Right lobe of liver (tissue), 6 donors: ENCODE measurements at regions not wholly inside any gene's neighbourhood (a gene's known extent, or its start where the extent isn't known, plus 50 kb on each side); places are given as distances from the start of the nearest gene placed in this dataset.

Source experiments
- ATAC-seq, 4 donors: fragments of 200-7000 bp; cut with Tn5 transposase; one replicate each; pipeline ENCODE4 v1.9.1; 2020; ENCODE audit warnings: mild to moderate bottlenecking in 4 of 4, moderate library complexity in 4 of 4
- DNase-seq, 3 donors: peaks; one replicate each; pipeline ENCODE4 v3.0.0-alpha.2; 2020
- H3K27ac ChIP-seq, 3 donors: fragments of 200-600 bp; one replicate each; pipeline ENCODE4 v1.8.0; 2022
- H3K27me3 ChIP-seq, 2 donors: fragments of 200-600 bp; one replicate each; pipeline ENCODE4 v1.8.0; 2022
- H3K36me3 ChIP-seq, 4 donors: fragments of 200-600 bp; sonication (generic) in 1 of 4; one replicate each; pipeline versions ENCODE4 v1.5.1 to v1.8.0; 2017 to 2022; ENCODE audit warnings: control low read depth in 1 of 4
- H3K4me1 ChIP-seq, 4 donors: fragments of 200-600 bp; sonication (generic) in 1 of 4; one replicate each; pipeline versions ENCODE4 v1.5.1 to v1.8.0; 2017 to 2022; ENCODE audit warnings: control low read depth in 1 of 4
- H3K4me3 ChIP-seq, 3 donors: fragments of 200-600 bp; one replicate each; pipeline ENCODE4 v1.8.0; 2022
- H3K9me3 ChIP-seq, 4 donors: fragments of 200-600 bp; sonication (generic) in 1 of 4; one replicate each; pipeline versions ENCODE4 v1.5.1 to v1.8.0; 2017 to 2022; ENCODE audit warnings: control low read depth in 1 of 4
- POLR2A ChIP-seq: fragments of 450-650 bp; IDR thresholded peaks from one replicate; pipeline ENCODE4 v1.6.1; 2017; ENCODE audit warnings: antibody characterized with exemption, mild to moderate bottlenecking
- WGBS: methylation state at CpG from one replicate; pipeline ENCODE4 v1.1.6; 2018; ENCODE audit warnings: low coverage, low lambda C conversion rate; ENCODE audit not compliant: insufficient coverage; ENCODE audit errors: missing lambda C conversion rate; 5-methylcytosine and 5-hydroxymethylcytosine counted together
- intact Hi-C, 2 donors: fragments of 100-400 bp; cut with DNase I; formaldehyde crosslinking; loops; one replicate each; pipeline versions ENCODE4 v1.11.2 to v1.14.1; 2022
- TF ChIP-seq, protein P1 (sequence below), 4 donors: fragments of 200-600 bp in 3 of 4; fragments of 450-650 bp in 1 of 4; IDR thresholded peaks; one replicate each; pipeline versions ENCODE4 v1.5.1 to v1.8.0; 2016 to 2022; ENCODE audit warnings: antibody characterized with exemption in 4 of 4, mild to moderate bottlenecking in 2 of 4
- donor health status: DM: no; HTN: yes; CAD: no.
- donor health status: DM: no; HTN: no; CAD: no.
- donor health status: DM: no; HTN: no; CAD: no.
- donor health status: DM: no; HTN: yes; CAD: no.
- donor health status: DM: no; HTN: yes; CAD: no.

DNA sequence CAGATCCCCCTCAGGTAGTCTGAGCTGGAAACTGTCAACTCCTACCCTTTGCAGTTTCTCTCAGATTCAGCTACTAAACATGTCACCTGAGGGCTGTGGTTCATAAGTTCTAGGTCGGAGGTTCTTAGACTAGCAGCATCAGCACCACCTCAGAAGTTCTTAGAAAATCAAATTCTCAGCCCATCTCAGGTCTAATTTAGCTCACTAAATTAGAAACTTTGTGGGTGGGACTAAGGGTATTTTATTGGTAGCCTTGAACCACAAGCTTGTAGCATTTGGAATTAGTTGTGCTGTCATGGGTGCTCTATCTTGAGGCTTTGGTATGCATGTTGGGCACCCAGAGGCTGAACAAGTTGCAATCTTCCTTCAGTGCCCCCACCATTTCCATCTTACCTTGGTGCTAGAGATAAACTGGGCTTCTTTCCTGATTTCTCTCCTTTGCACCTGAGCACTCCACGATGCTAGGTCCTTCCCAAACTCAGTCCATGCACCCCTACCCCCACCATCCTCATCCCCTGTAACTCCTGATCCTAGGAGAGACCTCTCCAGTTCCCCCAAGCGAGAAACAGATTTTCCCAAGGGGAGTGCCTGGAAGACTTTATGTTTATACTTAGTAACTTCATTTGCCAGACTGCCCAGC is 54.2 kb downstream of the S1PR1 start:
- whole genome bisulfite sequencing: 71% methylated on average over 2 of the region's 3 CpGs
- H3K4me1 ChIP-seq: no peaks in the 10 kb centered on the region
- ATAC-seq: no peak
- intact Hi-C loops: no loop called here
- no peak overlapping the region for H3K4me3 ChIP-seq
- H3K36me3 ChIP-seq: no peaks in the 10 kb centered on the region
- no peaks in the 10 kb centered on the region for H3K9me3 ChIP-seq
- no peak for TF ChIP-seq POLR2A
- TF ChIP-seq, protein P1, sequence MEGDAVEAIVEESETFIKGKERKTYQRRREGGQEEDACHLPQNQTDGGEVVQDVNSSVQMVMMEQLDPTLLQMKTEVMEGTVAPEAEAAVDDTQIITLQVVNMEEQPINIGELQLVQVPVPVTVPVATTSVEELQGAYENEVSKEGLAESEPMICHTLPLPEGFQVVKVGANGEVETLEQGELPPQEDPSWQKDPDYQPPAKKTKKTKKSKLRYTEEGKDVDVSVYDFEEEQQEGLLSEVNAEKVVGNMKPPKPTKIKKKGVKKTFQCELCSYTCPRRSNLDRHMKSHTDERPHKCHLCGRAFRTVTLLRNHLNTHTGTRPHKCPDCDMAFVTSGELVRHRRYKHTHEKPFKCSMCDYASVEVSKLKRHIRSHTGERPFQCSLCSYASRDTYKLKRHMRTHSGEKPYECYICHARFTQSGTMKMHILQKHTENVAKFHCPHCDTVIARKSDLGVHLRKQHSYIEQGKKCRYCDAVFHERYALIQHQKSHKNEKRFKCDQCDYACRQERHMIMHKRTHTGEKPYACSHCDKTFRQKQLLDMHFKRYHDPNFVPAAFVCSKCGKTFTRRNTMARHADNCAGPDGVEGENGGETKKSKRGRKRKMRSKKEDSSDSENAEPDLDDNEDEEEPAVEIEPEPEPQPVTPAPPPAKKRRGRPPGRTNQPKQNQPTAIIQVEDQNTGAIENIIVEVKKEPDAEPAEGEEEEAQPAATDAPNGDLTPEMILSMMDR (IDR thresholded peaks at IDR 0.05): no peak
- H3K27ac ChIP-seq: no peak overlapping the region
- no peaks in the 10 kb centered on the region for H3K27me3 ChIP-seq
- no peak for DNase-seq

DNA sequence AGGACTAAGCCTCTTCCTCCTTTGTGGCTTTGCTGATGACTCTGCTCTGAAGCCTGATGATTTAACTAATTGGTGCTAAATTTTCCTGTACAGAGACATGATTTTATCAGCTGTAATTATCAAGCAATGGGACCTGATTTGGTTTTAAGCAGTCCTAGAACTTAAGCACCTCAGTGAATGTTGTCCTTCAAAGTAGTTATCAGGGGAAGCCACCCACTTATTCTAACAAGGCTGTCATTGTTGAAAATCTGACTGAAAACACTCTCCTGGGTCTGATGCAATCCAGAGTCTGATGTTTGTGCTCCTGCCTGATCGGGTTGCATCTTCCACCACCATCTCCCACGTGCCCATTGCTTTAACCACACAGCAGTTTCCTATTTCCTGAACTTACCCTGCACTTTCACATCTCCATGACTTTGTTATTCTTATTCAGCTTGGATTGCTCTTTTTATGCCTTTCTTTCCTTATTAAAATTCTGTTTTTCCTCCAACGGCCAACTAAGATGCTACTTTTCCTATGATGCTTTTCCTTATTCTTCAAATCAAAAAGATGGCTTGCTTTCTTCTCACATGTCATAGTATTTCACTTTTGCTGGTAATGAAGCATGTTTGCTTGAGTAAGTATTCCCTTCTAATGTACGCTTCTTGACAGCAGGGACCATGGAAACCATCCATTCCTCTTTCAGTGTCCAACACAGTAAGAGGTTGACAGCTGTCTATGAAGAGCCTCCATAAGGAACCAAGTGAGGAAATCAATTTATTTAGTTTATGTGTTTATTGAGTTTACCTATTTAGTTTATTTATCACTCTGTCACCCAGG is 55.0 kb downstream of the S1PR1 start:
- 47% methylated on average over 4 of the region's 4 CpGs for WGBS
- Histone ChIP-seq H3K4me1 (no peaks in the 10 kb centered on the region), H3K4me3 (no peak overlapping the region), H3K36me3 (no peaks in the 10 kb centered on the region), H3K9me3 (no peaks in the 10 kb centered on the region), H3K27ac (no peak overlapping the region), H3K27me3 (no peaks in the 10 kb centered on the region)
- ATAC-seq: peak in 3 of 4 donors; percentile 12 to 42 (median 26)
- intact Hi-C loops: no loop called here
- TF ChIP-seq, protein P1 (IDR thresholded peaks at IDR 0.05): no peak
- DNase-seq: no peak

DNA sequence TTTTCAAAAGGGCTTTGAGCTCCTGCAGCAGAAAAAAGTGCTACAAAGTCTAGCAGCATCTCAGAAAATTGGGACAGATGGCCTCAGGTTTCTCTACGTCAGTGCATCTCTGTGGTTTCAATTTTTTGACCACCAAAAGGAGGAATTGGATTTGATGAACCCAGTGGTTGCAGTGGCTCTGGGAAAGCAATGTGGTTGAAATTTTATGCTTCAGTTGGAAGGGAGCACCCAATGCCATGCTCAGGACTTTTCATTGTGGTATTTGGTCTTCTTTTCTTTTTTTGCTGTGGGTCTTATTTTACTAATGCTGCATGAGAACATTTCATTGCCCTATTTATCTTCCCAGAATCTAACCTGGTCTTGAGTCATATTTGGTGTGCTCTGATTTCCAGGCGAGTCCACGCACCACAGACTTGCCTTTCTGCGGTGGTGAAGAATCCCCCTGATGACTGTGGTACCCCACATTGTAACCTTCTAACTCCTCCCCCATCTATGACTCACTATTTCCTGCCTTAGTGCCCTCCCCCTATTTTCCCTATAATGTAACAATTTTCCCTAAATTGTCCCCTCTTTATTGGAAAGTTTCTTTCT is 56.7 kb downstream of the S1PR1 start:
- no peaks in the 10 kb centered on the region for H3K36me3 ChIP-seq
- intact Hi-C loops: no loop called here
- no peak for TF ChIP-seq POLR2A
- TF ChIP-seq, protein P1 (IDR thresholded peaks at IDR 0.05): no peak
- ATAC-seq (no peak), DNase-seq (no peak)
- no peak overlapping the region for H3K27ac ChIP-seq
- H3K4me1 ChIP-seq: no peaks in the 10 kb centered on the region
- no peaks in the 10 kb centered on the region for H3K9me3 ChIP-seq
- H3K27me3 ChIP-seq: no peaks in the 10 kb centered on the region
- 67% methylated on average over 3 of the region's 4 CpGs for WGBS
- no peak overlapping the region for H3K4me3 ChIP-seq

DNA sequence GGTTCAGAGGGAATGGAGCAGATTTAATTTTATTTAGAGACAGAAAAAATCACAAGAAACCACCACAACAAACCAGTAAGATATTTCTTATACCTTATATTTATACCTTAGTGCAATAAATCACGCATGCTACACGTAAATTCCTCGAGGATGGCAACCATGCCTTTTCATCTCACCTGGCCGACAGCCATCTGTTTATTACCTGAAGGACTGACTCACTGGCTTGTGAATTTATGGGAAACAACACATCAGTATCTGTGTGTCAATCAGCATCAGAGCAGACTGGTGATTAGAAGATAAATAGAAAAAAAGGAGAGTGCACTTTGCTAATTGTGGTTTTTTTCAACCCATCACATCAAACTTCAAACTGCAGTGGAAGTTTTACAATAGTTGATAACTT is 58.4 kb downstream of the S1PR1 start:
- H3K27me3 ChIP-seq: no peaks in the 10 kb centered on the region
- ATAC-seq (no peak), DNase-seq (no peak)
- no peaks in the 10 kb centered on the region for H3K36me3 ChIP-seq
- no peaks in the 10 kb centered on the region for H3K4me1 ChIP-seq
- H3K4me3 ChIP-seq: no peak overlapping the region
- H3K9me3 ChIP-seq: no peaks in the 10 kb centered on the region
- WGBS: 63% methylated on average over 4 of the region's 4 CpGs
- TF ChIP-seq POLR2A: no peak
- TF ChIP-seq, protein P1 (IDR thresholded peaks at IDR 0.05): no peak
- no peak overlapping the region for H3K27ac ChIP-seq
- intact Hi-C loops: no loop called here
